DOHH2 (cell line): ENCODE measurements at regions not wholly inside any gene's neighbourhood (a gene's known extent, or its start where the extent isn't known, plus 50 kb on each side); places are given as distances from the start of the nearest gene placed in this dataset.

Experiments used
- CTCF ChIP-seq: fragments of 200-600 bp; sonication (generic); IDR thresholded peaks from one replicate; pipeline ENCODE4 v1.5.1; 2014; ENCODE audit warnings: antibody characterized with exemption, mild to moderate bottlenecking, low read depth, low read length; ENCODE audit not compliant: poor library complexity, severe bottlenecking
- EZH2phosphoT487 ChIP-seq: fragments of 200-600 bp; sonication (generic); IDR thresholded peaks from 2 replicates; pipeline ENCODE4 v1.6.1; 2017; ENCODE audit warnings: borderline replicate concordance, mild to moderate bottlenecking, antibody characterized with exemption, low read length, moderate library complexity, mixed read lengths

- TF ChIP-seq CTCF: no peak
- TF ChIP-seq EZH2phosphoT487: no peak
Observed at GRCh38 chr1:234821840-234822239, 211.9 kb upstream of the IRF2BP2 start.
